ENCODE measurements at regions not wholly inside any gene's neighbourhood (a gene's known extent, or its start where the extent isn't known, plus 50 kb on each side); places are given as distances from the start of the nearest gene placed in this dataset.

DNA sequence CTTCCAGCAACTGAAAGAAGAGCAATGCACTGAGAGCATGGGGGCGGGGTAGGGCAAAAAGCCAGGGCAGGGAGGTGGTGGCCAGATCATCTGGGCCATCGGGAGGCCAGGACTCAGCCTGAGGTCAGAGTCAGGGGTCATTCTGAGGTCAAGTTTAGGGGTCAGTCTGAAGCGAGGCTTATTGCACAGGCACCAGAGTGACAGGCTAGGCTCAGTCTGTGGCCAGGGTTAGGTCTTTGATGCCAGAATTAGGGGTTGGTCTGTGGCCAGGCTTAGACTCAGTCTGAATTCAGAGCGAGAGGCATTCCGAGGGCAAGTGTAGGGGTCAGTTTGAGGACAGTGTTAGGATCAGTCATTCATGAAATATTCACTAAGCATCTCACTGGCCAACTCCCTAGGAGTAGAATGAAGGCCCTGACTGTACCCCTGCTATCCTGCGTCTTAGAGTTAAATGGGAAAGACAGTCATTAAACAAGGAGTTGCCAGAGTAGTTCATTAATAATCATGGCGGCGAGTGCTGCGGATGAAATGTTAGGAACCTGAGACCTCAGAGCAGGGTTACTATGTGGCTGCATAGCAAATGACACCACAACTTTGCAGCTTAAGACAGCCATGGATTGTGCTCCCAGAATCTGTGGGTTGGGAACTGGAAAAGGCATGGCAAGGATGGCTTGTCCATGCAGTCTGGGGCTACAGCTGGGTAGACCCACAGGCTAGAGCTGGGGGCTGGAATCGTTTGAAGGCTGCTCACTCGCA, 198.7 kb downstream of the CYP26B1 start:
- H3K4me1 ChIP-seq (replicated peaks in 1 of 4; ENCODE audit: control insufficient read depth in 3 of 4, insufficient read depth in 4 of 4, low read length in 3 of 4), result no peaks in the 10 kb centered on the region; a peak in 1 of 7 replicates
- H3K36me3 ChIP-seq (ENCODE audit: control insufficient read depth in 2 of 4, insufficient read depth in 4 of 4, low read length in 3 of 4), result no peaks in the 10 kb centered on the region
- H3K56ac ChIP-seq (replicated peaks; ENCODE audit: insufficient read length, low read depth, low read length), result no peak overlapping the region
- H3K23me2 ChIP-seq (ENCODE audit: low read depth, low read length), result no peaks in the 10 kb centered on the region
- H4K8ac ChIP-seq (ENCODE audit: extremely low read depth, insufficient read depth, low read length), result peak overlapping the region; percentile 36; the same call in 1 of the 2 replicates
- no peak overlapping the region for H3K9ac ChIP-seq (replicated peaks in 1 of 4; ENCODE audit: extremely low read depth in 1 of 4, low read depth in 3 of 4, low read length in 3 of 4)
- no peak for FAIRE-seq
- H3K79me2 ChIP-seq (ENCODE audit: control insufficient read depth in 1 of 2, insufficient read depth in 2 of 2, low read length in 2 of 2), result no peaks in the 10 kb centered on the region
- no peak overlapping the region for H3K4me2 ChIP-seq (ENCODE audit: insufficient read depth in 1 of 2, low read depth in 2 of 2, low read length in 2 of 2)
- H4K5ac ChIP-seq (ENCODE audit: insufficient read length, low read depth, low read length), result no peak overlapping the region
- H2AFZ ChIP-seq (ENCODE audit: low read length), result no peak overlapping the region
- no peak overlapping the region for H3K23ac ChIP-seq (ENCODE audit: insufficient read length)
- no peak overlapping the region for H3K4ac ChIP-seq (replicated peaks; ENCODE audit: insufficient read length, low read depth, low read length)
- H3K79me1 ChIP-seq (ENCODE audit: low read depth, low read length), result no peaks in the 10 kb centered on the region
- H3K18ac ChIP-seq (ENCODE audit: extremely low read depth, low read length), result no peak overlapping the region
- DNase-seq (ENCODE audit: low read depth in 1 of 2, low spot score in 2 of 2), result no peak
- no peak overlapping the region for H2BK15ac ChIP-seq (ENCODE audit: low read length)
- H3K4me3 ChIP-seq (ENCODE audit: extremely low read depth in 1 of 4, insufficient read depth in 2 of 4, low read depth in 3 of 4, low read length in 4 of 4), result no peak overlapping the region
- no peak overlapping the region for H2BK5ac ChIP-seq (ENCODE audit: low read depth, low read length)
- POLR2A ChIA-PET (ENCODE audit: partially characterized antibody), result no interaction called here
- no peaks in the 10 kb centered on the region for H3K9me3 ChIP-seq (ENCODE audit: insufficient read depth in 2 of 2, low read depth in 1 of 2, low read length in 1 of 2)
- H3K27me3 ChIP-seq (replicated peaks in 1 of 4; ENCODE audit: control insufficient read depth in 3 of 4, extremely low read depth in 1 of 4, insufficient read depth in 3 of 4, low read length in 3 of 4), result no peaks in the 10 kb centered on the region
- CTCF ChIA-PET (ENCODE audit: partially characterized antibody), result interaction anchor here (1.1 to 1.2 kb wide), 2 partner anchors 13 to 22 kb away, joined by 3 to 5 read pairs; no protein-coding TSS in a partner anchor
- no peaks in the 10 kb centered on the region for H4K20me1 ChIP-seq (replicated peaks in 1 of 2; ENCODE audit: control insufficient read depth in 1 of 2, insufficient read depth in 2 of 2, low read length in 2 of 2)
- H3K27ac ChIP-seq (ENCODE audit: low read depth, low read length), result no peak overlapping the region
- H2AK5ac ChIP-seq (ENCODE audit: low read depth, low read length), result no peak overlapping the region
- H4K91ac ChIP-seq (replicated peaks; ENCODE audit: insufficient read length, low read length), result no peak overlapping the region
- H3K14ac ChIP-seq (ENCODE audit: insufficient read length), result no peak overlapping the region
- WGBS, 2 experiments (ENCODE audit: extremely low coverage in 1 of 2, insufficient coverage in 1 of 2, insufficient read length in 1 of 2, insufficient replicate concordance in 2 of 2, low coverage in 1 of 2, low lambda C conversion rate in 2 of 2, missing lambda C conversion rate in 1 of 2), result 89% methylated on average over 11 of the region's 11 CpGs; no CpG with 5 or more reads in 1 of the 2 experiments
- H2BK120ac ChIP-seq (replicated peaks; ENCODE audit: low read depth, low read length), result no peak overlapping the region
- H2BK12ac ChIP-seq (ENCODE audit: low read depth, low read length), result no peak overlapping the region
- no peak overlapping the region for H2BK20ac ChIP-seq (ENCODE audit: low read length)
- TF ChIP-seq, protein P1, sequence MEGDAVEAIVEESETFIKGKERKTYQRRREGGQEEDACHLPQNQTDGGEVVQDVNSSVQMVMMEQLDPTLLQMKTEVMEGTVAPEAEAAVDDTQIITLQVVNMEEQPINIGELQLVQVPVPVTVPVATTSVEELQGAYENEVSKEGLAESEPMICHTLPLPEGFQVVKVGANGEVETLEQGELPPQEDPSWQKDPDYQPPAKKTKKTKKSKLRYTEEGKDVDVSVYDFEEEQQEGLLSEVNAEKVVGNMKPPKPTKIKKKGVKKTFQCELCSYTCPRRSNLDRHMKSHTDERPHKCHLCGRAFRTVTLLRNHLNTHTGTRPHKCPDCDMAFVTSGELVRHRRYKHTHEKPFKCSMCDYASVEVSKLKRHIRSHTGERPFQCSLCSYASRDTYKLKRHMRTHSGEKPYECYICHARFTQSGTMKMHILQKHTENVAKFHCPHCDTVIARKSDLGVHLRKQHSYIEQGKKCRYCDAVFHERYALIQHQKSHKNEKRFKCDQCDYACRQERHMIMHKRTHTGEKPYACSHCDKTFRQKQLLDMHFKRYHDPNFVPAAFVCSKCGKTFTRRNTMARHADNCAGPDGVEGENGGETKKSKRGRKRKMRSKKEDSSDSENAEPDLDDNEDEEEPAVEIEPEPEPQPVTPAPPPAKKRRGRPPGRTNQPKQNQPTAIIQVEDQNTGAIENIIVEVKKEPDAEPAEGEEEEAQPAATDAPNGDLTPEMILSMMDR (IDR thresholded peaks at IDR 0.05; ENCODE audit: control extremely low read depth in 1 of 3, insufficient read depth in 1 of 3, low read depth in 1 of 3, low read length in 3 of 3), result no peak
- no peak for TF ChIP-seq SIX5 (IDR thresholded peaks at IDR 0.05; ENCODE audit: low read depth, low read length)
- TF ChIP-seq CTBP2 (IDR thresholded peaks at IDR 0.05; ENCODE audit: borderline replicate concordance, insufficient read depth, insufficient read length, low read length), result no peak
- TF ChIP-seq CHD2 (IDR thresholded peaks at IDR 0.05; ENCODE audit: low read length), result no peak
- no peak for TF ChIP-seq ZNF274 (IDR thresholded peaks at IDR 0.05; ENCODE audit: borderline replicate concordance, extremely low read depth, low read length)
- TF ChIP-seq CREB1 (IDR thresholded peaks at IDR 0.05), result no peak
- TF ChIP-seq BCL11A (IDR thresholded peaks at IDR 0.05; ENCODE audit: low read depth in 2 of 2, low read length in 2 of 2), result no peak
- no peak for TF ChIP-seq TEAD4 (IDR thresholded peaks at IDR 0.05; ENCODE audit: low read depth, low read length)
- TF ChIP-seq PHF8 (conservative IDR thresholded peaks at IDR 0.05; ENCODE audit: low read depth, low read length), result no peak
- TF ChIP-seq EP300 (IDR thresholded peaks at IDR 0.05; ENCODE audit: borderline replicate concordance in 1 of 2, low read depth in 2 of 2, low read length in 2 of 2), result no peak
